Amniotic stem cell (primary cell): ENCODE measurements at regions not wholly inside any gene's neighbourhood (a gene's known extent, or its start where the extent isn't known, plus 50 kb on each side); places are given as distances from the start of the nearest gene placed in this dataset.
"Not testable (repeated sequence)": the region's sequence is repeated elsewhere in the genome, so short reads cannot be mapped to it uniquely, and the experiment has no call there.

Experiments used
- DNase-seq: peaks from one replicate; lab custom pipeline; 2025; lab: John Stamatoyannopoulos, UW

GRCh38 chr12:25337916-25338315 is 87.2 kb upstream of the KRAS start:
- DNase-seq: no peak

- no peak for DNase-seq
Observed at GRCh38 chr12:25332143-25332542, 81.4 kb upstream of the KRAS start.

DNA sequence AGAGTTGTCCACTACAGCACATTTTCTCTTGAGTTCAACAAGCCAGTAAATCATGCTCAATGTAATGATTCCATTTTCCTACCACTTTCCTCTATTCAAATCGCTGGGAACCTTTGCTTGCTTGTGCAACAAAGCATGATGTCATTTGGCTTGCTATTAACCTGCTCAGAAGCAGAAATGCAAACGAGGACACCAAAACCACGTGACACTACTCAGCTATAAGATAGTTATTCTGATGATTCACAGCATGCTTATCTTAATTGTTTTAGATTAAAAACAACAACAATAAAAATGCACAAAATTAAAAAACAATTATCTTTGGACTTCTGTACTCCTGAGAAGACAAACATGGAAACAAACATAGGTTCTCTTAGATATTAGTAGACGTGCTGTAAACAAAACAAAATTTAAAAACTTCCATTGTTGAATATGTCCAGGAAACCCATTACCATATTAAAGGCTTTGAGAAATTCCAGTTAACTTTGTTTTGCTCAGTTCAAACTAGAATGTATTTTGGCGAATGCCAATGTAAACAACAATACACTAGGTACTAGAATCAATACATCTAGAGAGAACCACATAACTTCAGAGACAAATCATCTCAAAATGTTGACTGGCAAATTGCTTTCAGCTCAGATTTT is 77.5 kb upstream of the KRAS start:
- DNase-seq: no peak

DNA sequence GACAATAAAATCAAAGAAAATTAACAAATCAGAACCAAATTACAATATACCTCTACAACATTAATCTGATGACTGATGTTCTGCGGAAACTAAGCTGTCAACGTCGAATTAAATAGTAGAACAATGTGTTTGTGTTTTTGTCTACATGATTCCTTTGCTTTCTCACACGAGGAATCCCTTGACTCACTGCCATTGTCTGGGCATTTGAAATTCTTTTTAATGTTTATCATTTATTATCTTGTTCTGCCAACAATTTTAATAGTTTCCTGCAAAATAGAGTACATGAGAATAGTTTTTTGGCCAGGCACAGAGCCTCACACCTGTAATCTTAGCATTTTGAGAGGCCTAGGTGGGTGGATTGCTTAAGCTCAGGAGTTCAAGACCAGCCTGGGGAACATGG is 76.6 kb upstream of the KRAS start:
- no peak for DNase-seq

- DNase-seq: no peak
Observed at GRCh38 chr12:25326326-25326725, 75.6 kb upstream of the KRAS start.

- DNase-seq: no peak
Observed at GRCh38 chr12:25324861-25325260, 74.1 kb upstream of the KRAS start.

- no peak for DNase-seq
Observed at GRCh38 chr12:25323581-25323982, 72.9 kb upstream of the KRAS start.

- DNase-seq: no peak
Observed at GRCh38 chr12:25322918-25323531, 72.3 kb upstream of the KRAS start.

- DNase-seq: no peak
Observed at GRCh38 chr12:25322351-25322750, 71.6 kb upstream of the KRAS start.

DNA sequence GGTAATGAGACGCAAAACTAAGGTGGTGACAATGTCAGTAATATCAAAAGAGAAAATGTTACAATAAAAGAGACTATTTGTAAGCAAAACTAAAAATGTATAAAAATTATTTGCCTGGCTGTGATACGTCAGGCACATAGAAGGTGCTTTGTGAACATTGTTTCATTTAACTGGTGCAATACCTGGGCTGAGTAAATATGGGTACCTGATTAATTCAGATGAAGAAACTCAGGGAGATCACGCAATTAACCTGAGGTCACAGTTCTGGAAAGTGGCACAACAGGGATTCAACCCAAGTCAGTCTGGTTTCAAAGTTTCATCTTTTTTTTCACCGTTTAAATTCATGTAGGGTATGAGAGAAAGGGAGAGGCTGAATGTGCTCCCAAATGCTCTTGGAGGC is 71.0 kb upstream of the KRAS start:
- no peak for DNase-seq

DNA sequence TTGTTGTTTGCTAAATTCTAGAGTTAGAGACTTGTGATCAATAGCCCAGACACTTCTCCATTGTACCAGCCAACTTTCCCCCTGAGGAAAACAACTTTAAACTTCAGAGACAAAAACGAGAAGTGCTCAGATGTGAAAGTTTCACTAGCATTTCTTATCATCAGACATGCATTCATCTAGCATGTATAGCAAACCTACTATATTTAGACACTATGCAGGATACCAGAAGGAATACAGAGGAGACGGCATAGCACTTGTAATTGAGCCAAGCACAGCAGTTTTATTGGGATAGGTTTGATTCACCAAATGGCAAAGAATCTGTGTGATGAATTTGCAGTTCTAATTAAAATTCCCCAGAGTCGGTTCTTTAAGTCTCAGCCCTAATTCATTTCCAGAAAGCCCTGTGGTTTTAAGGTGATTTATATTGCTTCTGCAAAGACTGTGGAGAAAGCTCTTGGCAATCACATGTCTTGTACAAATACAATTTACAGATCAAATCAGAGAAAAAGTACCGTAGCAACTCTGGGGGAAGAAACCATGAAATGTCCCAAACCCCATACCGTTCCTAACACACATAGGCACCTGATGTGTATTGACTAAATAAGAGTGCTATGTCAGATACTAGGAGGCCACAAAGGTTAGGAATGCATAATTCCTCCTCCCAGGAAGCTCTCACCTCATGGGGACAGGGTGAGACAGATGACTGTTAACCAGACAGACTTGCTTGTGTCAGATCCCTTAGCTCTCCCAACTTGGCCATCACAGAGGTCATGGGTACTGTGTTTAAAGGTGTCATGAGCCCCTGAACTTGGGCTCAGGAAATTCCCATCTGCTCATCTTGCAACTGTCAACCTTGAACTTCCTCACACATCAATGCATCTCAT is 69.6 kb upstream of the KRAS start:
- no peak for DNase-seq

DNA sequence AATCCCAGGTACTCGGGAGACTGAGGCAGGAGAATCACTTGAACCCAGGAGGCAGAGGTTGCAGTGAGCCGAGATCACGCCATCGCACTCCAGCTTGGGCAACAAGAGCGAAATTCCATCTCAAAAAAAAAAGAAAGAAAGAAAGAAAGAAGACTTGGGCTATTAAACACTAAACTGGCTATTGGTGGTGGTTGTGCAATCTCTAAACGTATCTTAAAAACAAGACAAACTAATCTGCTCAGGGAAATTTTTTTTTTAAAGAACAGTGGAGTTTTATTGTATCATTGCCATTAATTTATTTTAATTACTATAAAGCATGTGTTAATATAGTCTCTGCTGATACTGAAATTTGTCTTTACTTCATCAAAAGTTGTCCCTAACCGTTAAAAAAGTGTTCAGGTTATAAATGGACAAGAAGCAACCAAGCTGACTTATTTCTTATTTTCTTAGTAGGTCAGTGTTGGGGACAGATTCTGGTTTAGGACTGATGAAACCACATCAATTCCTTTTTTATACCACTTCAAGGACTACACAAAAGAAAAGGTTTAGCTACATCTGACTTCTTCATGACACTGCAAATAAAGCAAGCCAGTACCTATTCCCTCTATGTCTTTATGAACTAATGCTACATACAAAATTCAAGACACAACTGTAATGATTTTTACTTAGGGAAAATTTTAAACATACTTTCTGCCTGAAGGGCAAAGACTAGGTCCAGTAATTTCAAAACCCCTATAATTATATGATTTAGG is 68.7 kb upstream of the KRAS start:
- DNase-seq: no peak

GRCh38 chr12:25317553-25317952 is 66.8 kb upstream of the KRAS start:
- DNase-seq: no peak

GRCh38 chr12:25315388-25315787 is 64.7 kb upstream of the KRAS start:
- DNase-seq: no peak

DNA sequence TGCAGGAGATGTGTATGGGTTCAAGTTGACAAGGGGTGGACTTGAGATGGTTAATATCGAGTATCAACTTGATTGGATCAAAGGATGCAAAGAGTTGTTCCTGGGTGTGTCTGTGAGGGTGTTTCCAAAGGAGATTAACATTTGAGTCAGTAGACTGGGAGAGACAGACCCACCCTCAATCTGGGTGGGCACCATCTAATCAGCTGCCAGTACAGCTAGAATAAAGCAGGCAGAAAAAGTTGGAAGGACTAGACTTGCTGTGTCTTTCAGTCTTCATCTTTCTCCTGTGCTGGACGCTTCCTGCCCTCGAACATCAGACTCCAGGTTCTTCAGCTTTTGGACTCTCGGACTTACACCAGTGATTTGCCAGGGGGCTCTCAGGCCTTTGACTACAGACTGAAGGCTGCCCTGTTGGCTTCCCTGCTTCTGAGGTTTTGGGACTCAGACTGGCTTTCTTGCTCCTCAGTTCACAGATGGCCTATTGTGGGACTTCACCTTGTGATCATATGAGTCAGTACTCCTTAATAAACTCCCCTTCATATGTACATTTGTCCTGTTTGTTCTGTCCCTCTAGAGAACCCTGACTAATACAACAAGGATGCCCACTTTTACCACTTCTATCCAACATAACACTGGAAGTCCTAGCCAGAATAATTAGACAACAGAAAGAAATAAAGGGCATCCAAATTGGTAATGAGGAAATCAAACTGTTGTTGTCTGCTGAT is 62.7 kb upstream of the KRAS start:
- DNase-seq: not testable (repeated sequence)

- DNase-seq: no peak
Observed at GRCh38 chr12:25311506-25311905, 60.8 kb upstream of the KRAS start.

DNA sequence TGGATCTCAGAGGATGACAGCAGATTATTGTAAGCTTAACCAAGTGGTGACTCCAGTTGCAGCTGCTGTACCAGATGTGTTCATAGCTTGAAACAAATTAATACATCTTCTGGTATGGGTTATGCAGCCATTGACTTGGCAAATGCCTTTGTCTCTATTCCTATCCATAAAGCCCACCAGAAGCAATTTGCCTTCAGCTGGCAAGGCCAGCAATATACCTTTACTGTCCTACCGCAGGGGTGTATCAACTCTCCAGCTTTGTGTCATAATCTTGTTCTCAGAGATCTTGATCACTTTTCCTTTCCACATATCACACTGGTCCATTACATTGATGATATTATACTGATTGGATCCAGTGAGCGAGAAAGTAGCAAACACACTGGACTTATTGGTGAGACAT is 59.3 kb upstream of the KRAS start:
- DNase-seq: not testable (repeated sequence)

- no peak for DNase-seq
Observed at GRCh38 chr12:25308756-25309155, 58.0 kb upstream of the KRAS start.

- DNase-seq: no peak
Observed at GRCh38 chr12:25307818-25308217, 57.1 kb upstream of the KRAS start.

- DNase-seq: no peak
Observed at GRCh38 chr12:25301798-25302197, 51.1 kb upstream of the KRAS start.
